Tibial artery (tissue), 4 donors: ENCODE measurements at regions not wholly inside any gene's neighbourhood (a gene's known extent, or its start where the extent isn't known, plus 50 kb on each side); places are given as distances from the start of the nearest gene placed in this dataset.

ENCODE experiments used
- DNase-seq, 2 donors: peaks; one replicate each; pipeline ENCODE4 v3.0.0-alpha.2; 2019
- H3K27ac ChIP-seq, 2 donors: fragments of 200-600 bp; sonication (generic) in 1 of 2; 1 replicate in 1 of 2; 2 replicates in 1 of 2; pipeline ENCODE4 v1.5.1; 2018 to 2019; ENCODE audit warnings: mild to moderate bottlenecking in 1 of 2
- H3K27me3 ChIP-seq, 2 donors: fragments of 200-600 bp; sonication (generic) in 1 of 2; one replicate each; pipeline versions ENCODE4 v1.5.1 to v1.6.0; 2016 to 2019
- H3K36me3 ChIP-seq, 3 donors: fragments of 200-600 bp; sonication (generic) in 2 of 3; one replicate each; pipeline ENCODE4 v1.5.1; 2016 to 2019; ENCODE audit warnings: mild to moderate bottlenecking in 2 of 3
- H3K4me1 ChIP-seq, 4 donors: fragments of 200-600 bp; sonication (generic) in 2 of 4; 1 replicate in 3 of 4; 2 replicates in 1 of 4; pipeline ENCODE4 v1.5.1; 2016 to 2019
- H3K4me3 ChIP-seq, 2 donors: fragments of 200-600 bp; sonication (generic) in 1 of 2; 1 replicate in 1 of 2; 2 replicates in 1 of 2; pipeline ENCODE4 v1.5.1; 2018 to 2019; ENCODE audit warnings: mild to moderate bottlenecking in 2 of 2
- H3K9me3 ChIP-seq, 3 donors: fragments of 200-600 bp; sonication (generic) in 1 of 3; one replicate each; pipeline ENCODE4 v1.5.1; 2016 to 2019
- CTCF ChIP-seq, 2 experiments: fragments of 200-600 bp in 1 of 2; fragments of 450-650 bp in 1 of 2; IDR thresholded peaks; one replicate each; pipeline ENCODE4 v1.5.1; 2017 to 2019; ENCODE audit warnings: antibody characterized with exemption in 2 of 2, mild to moderate bottlenecking in 1 of 2, moderate library complexity in 1 of 2
- intact Hi-C: fragments of 100-400 bp; cut with DNase I; formaldehyde crosslinking; loops from one replicate; pipeline ENCODE4 v1.15.0; 2023; ENCODE audit warnings: low total_unique reads

DNA sequence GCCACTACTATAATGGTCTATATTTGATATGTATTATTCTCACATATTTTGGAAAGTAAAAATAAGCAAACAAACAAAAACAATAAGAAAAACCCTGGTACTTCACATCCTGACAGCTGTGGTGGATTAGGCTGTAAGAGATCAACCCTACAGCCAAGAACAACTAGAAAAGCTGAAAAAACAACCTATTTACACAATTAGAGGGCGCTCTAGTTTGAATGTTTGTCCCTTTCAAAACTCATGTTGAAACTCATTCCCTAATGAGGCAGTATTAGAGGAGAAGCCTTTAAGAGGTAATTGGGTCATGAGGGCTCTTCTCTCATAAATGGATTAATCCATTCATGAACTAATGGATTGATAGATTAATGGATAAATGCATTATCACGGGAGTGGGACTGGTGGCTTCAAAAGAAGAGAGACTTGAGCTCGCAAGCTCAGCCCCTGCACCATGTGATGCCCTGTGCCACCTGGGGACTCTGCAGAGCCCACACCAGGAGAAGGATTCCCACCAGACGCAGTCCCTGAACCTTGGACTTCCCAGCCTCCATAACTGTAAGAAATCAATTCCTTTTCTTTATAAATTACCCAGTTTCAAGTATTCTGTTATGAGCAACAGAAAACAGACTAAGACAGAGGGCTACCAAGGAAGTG, 733.9 kb upstream of the ARGLU1 start:
- TF ChIP-seq CTCF (IDR thresholded peaks at IDR 0.05) = no peak
- intact Hi-C loops = no loop called here
- Histone ChIP-seq H3K4me1 (no peaks in the 10 kb centered on the region), H3K9me3 (no peaks in the 10 kb centered on the region), H3K27ac (no peak overlapping the region), H3K36me3 (no peaks in the 10 kb centered on the region), H3K27me3 (no peaks in the 10 kb centered on the region), H3K4me3 (no peak overlapping the region)
- no peak for DNase-seq

DNA sequence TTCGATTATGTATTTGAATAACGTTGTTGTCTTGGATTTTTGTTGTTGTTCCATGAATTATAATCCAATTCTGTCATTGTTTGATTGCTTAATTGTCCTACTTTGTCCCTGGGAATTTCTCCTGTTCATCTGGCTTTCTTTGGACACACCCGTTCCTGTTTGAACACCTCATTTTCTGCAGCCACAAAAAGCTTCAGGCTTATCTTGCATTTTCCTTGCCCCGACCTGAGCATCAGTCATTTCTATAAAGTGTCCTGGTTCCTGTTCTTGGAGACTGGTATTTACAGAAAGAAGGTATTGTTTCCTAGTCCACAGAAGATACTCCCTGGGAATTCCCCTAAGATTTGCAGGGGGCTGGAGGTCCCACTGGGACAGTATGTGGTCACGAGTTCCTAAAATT, 731.8 kb upstream of the ARGLU1 start:
- Histone ChIP-seq H3K9me3 (no peaks in the 10 kb centered on the region), H3K4me1 (no peaks in the 10 kb centered on the region), H3K36me3 (no peaks in the 10 kb centered on the region), H3K4me3 (no peak overlapping the region), H3K27me3 (no peaks in the 10 kb centered on the region), H3K27ac (no peak overlapping the region)
- DNase-seq = no peak
- intact Hi-C loops = no loop called here
- TF ChIP-seq CTCF (IDR thresholded peaks at IDR 0.05) = no peak

DNA sequence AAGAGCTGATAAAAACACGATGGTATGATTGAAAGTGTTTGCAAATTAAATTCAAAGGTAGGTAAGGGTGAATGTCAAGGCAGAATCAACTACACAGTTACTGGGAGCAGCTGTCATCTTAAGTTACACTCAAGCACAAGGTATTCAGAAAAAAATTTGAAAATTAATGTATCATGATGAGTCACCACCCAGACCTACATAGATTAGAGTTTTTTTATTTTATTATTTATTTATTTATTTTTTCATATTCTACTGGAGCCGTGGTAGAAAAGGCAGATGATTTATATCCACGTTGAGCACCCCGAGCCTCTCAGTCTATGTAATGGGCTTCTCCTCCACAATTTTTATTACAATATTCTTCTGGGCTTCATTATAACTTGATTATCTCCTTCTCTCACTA, 728.9 kb upstream of the ARGLU1 start:
- intact Hi-C loops = no loop called here
- Histone ChIP-seq H3K4me1 (no peaks in the 10 kb centered on the region), H3K4me3 (no peak overlapping the region), H3K36me3 (no peaks in the 10 kb centered on the region), H3K9me3 (no peaks in the 10 kb centered on the region), H3K27ac (no peak overlapping the region), H3K27me3 (no peaks in the 10 kb centered on the region)
- no peak for DNase-seq
- no peak for TF ChIP-seq CTCF (IDR thresholded peaks at IDR 0.05)

DNA sequence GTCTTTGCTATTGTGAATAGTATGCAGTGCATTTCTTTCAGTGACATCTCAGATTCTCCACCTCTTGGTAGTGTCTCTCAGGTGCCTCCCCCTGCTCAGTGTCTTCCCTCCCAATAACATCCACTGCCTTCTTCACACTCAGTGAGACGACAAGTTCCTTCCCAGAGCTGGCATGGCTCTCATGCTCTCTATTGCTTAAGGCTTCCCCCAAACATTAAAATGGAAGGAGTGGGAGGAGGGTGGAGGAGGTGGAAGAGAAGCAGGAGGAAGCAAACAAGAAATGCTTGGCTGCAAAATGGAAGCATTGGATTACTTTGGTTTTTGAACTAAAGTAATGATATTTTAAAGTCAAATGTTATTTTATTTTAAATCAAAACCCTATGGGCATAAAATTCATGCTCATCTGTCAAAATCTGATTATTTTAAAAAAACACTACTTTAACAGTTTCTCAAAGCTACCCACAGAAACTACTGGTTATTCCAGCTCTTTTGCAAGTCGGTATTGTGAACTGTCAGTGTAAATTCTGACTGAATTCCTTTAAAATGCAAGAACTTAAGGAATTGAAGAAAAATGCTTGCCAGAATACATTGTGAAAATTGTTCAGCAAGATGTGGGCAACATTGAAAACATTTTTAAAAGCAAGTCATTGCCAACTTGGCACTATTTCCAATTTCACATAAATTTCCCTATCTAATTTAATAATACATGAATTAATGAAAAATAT, 727.6 kb upstream of the ARGLU1 start:
- Histone ChIP-seq H3K27me3 (no peaks in the 10 kb centered on the region), H3K27ac (no peak overlapping the region), H3K4me3 (no peak overlapping the region), H3K4me1 (no peaks in the 10 kb centered on the region), H3K9me3 (no peaks in the 10 kb centered on the region), H3K36me3 (no peaks in the 10 kb centered on the region)
- no peak for TF ChIP-seq CTCF (IDR thresholded peaks at IDR 0.05)
- intact Hi-C loops = no loop called here
- no peak for DNase-seq

GRCh38 chr13:107293924-107294323, 726.0 kb upstream of the ARGLU1 start:
- Histone ChIP-seq H3K36me3 (no peaks in the 10 kb centered on the region), H3K9me3 (no peaks in the 10 kb centered on the region), H3K4me3 (no peak overlapping the region), H3K27me3 (no peaks in the 10 kb centered on the region), H3K27ac (no peak overlapping the region), H3K4me1 (no peaks in the 10 kb centered on the region)
- DNase-seq = no peak
- intact Hi-C loops = no loop called here
- TF ChIP-seq CTCF (IDR thresholded peaks at IDR 0.05) = no peak
